Astrocyte (in vitro differentiated cells and primary cell): ENCODE measurements at regions not wholly inside any gene's neighbourhood (a gene's known extent, or its start where the extent isn't known, plus 50 kb on each side); places are given as distances from the start of the nearest gene placed in this dataset.

ENCODE experiments used
- EZH2 ChIP-seq: IDR thresholded peaks from 2 replicates; pipeline ENCODE4 v1.6.1; 2012; ENCODE audit warnings: mild to moderate bottlenecking, low read length, inconsistent platforms; ENCODE audit not compliant: insufficient read depth
- TF ChIP-seq, protein P1 (sequence below): IDR thresholded peaks from 2 replicates; pipeline ENCODE4 v1.5.1; 2011; ENCODE audit warnings: low read depth, mild to moderate bottlenecking, inconsistent platforms, low read length, moderate library complexity; ENCODE audit not compliant: insufficient read depth

DNA sequence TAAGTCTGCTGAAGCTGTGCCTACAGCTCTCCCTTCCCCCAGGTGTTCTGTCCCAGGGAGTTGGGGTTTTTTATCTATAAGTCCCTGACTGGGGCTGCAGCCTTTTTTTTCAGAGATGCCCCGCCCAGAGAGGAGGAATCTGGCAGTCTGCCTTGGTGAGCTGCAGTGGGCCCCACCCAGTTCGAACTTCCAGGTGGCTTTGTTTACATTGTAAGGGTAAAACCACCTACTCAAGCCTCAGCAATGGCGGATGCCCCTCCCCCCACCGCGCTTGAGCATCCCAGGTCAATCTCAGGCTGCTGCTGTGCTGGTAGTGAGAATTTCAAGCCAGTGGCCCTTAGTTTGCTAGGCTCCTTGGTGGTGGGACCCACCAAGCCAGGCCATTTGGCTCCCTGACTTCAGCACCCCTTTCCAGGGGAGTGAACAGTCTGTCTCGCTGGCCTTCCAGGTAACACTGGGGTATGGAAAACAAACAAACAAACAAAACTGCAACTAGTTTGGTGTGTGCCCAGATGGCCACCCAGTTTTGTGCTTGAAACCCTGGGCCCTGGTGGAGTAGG, 189.4 kb downstream of the MFSD1 start:
- TF ChIP-seq, protein P1, sequence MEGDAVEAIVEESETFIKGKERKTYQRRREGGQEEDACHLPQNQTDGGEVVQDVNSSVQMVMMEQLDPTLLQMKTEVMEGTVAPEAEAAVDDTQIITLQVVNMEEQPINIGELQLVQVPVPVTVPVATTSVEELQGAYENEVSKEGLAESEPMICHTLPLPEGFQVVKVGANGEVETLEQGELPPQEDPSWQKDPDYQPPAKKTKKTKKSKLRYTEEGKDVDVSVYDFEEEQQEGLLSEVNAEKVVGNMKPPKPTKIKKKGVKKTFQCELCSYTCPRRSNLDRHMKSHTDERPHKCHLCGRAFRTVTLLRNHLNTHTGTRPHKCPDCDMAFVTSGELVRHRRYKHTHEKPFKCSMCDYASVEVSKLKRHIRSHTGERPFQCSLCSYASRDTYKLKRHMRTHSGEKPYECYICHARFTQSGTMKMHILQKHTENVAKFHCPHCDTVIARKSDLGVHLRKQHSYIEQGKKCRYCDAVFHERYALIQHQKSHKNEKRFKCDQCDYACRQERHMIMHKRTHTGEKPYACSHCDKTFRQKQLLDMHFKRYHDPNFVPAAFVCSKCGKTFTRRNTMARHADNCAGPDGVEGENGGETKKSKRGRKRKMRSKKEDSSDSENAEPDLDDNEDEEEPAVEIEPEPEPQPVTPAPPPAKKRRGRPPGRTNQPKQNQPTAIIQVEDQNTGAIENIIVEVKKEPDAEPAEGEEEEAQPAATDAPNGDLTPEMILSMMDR: no peak
- TF ChIP-seq EZH2: no peak
